ENCODE measurements at regions not wholly inside any gene's neighbourhood (a gene's known extent, or its start where the extent isn't known, plus 50 kb on each side); places are given as distances from the start of the nearest gene placed in this dataset.

GRCh38 chr22:48333323-48333763, 1494.3 kb downstream of the BRD1 start:
- no peak for DNase-seq

GRCh38 chr22:48332438-48333322, 1495.0 kb downstream of the BRD1 start:
- DNase-seq: no peak

GRCh38 chr22:48331691-48332220, 1495.9 kb downstream of the BRD1 start:
- DNase-seq: no peak

GRCh38 chr22:48331266-48331665, 1496.4 kb downstream of the BRD1 start:
- no peak for DNase-seq

- no peak for DNase-seq
Observed at GRCh38 chr22:48327721-48328120, 1500.0 kb downstream of the BRD1 start.

- DNase-seq: no peak
Observed at GRCh38 chr22:48323746-48324145, 1503.9 kb downstream of the BRD1 start.

- DNase-seq: no peak
Observed at GRCh38 chr22:48322907-48323306, 1504.8 kb downstream of the BRD1 start.

GRCh38 chr22:48321986-48322545, 1505.6 kb downstream of the BRD1 start:
- no peak for DNase-seq

- DNase-seq: no peak
Observed at GRCh38 chr22:48320683-48321451, 1506.8 kb downstream of the BRD1 start.

GRCh38 chr22:48320048-48320682, 1507.5 kb downstream of the BRD1 start:
- no peak for DNase-seq

GRCh38 chr22:48319321-48320047, 1508.2 kb downstream of the BRD1 start:
- no peak for DNase-seq

- DNase-seq: no peak
Observed at GRCh38 chr22:48318575-48319320, 1508.9 kb downstream of the BRD1 start.

- DNase-seq: no peak
Observed at GRCh38 chr22:48318173-48318572, 1509.5 kb downstream of the BRD1 start.

- DNase-seq: no peak
Observed at GRCh38 chr22:48316257-48317250, 1511.1 kb downstream of the BRD1 start.

GRCh38 chr22:48315439-48316256, 1512.0 kb downstream of the BRD1 start:
- DNase-seq: no peak

GRCh38 chr22:48314073-48314472, 1513.6 kb downstream of the BRD1 start:
- DNase-seq: no peak

- DNase-seq: no peak
Observed at GRCh38 chr22:48313175-48313830, 1514.4 kb downstream of the BRD1 start.

GRCh38 chr22:48310740-48311139, 1516.9 kb downstream of the BRD1 start:
- no peak for DNase-seq

GRCh38 chr22:48310289-48310688, 1517.4 kb downstream of the BRD1 start:
- no peak for DNase-seq

All from NCI-H1417 treated with DMSO at 0.1 percent for 48 hours (cell line).